Panc1 (cell line): ENCODE measurements at regions not wholly inside any gene's neighbourhood (a gene's known extent, or its start where the extent isn't known, plus 50 kb on each side); places are given as distances from the start of the nearest gene placed in this dataset.

Experiments used
- CTCF ChIP-seq: fragments of 450-650 bp; IDR thresholded peaks from 2 replicates; pipeline ENCODE4 v1.5.1; 2017; ENCODE audit warnings: mild to moderate bottlenecking
- REST ChIP-seq, 2 experiments: IDR thresholded peaks; 2 replicates each; pipeline ENCODE4 v1.6.1; 2011 to 2012; ENCODE audit warnings: low read depth in 2 of 2, control low read depth in 1 of 2, low read length in 1 of 2, mild to moderate bottlenecking in 1 of 2, moderate library complexity in 1 of 2; ENCODE audit not compliant: insufficient read depth in 1 of 2

- TF ChIP-seq CTCF = no peak
- no peak for TF ChIP-seq REST (IDR thresholded peaks at IDR 0.05; ENCODE audit: insufficient read depth in 1 of 2, low read depth in 2 of 2, low read length in 1 of 2)
Observed at GRCh38 chr14:58738876-58739275, 101.1 kb downstream of the DACT1 start.
